HT1080 (cell line): ENCODE measurements at regions not wholly inside any gene's neighbourhood (a gene's known extent, or its start where the extent isn't known, plus 50 kb on each side); places are given as distances from the start of the nearest gene placed in this dataset. TPM values are rescaled to one million over a fixed set of nuclear protein-coding genes. Genes with fewer than 3 reads are reported as not detected.

ENCODE experiments used
- DNase-seq: peaks from one replicate; pipeline ENCODE4 v3.0.0-alpha.2; 2015; ENCODE audit warnings: low read depth
- small RNA-seq: library from RNA; depleted of rRNA; stranded (forward); fragments of <200 nt; gene quantifications from one replicate; pipeline ENCODE3, GENCODE V24; 2014

DNA sequence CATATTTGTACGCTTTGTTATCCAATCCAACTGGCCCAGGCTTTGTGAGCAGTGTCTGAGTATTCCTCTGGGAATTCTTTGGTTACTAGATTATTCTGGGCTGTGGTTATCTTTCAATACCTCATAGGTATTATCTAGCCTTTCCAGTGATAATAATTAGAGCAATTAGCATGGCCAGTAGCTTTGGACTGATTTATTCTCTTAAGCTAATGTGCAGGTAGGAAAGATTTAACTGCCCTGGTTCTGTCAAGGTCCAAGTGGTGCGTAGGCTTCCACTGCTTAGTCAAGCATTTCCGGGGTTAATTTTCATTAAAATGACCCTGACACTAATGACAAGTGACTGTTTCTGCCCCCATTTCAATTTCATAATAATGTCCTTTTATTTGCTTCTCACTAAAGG lies 54.2 kb upstream of the PMFBP1 start:
- DNase-seq, result no peak

DNA sequence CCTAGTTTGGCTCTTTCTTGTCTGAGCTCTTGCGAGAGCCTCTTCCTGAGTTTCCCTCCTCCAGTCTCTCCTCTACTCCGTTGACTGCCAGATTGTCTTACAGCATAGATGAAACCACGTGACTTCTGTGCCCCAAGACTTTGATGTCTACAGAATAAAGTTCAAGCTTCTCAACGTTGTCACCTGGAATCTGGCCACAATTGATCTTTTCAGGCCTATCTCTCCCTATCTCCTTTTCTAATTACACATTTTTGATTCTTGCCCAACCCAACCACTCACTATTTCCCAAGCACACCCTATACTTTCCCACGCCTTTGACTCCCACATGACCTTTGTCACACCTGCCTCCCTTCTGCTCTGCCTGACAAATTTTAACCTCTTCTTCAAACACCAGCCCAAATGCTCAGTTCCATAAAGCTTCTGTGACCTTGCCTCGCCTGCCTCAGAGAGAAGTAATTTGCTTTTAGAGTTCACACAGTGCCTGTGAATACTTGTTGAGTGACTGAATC lies 52.4 kb upstream of the PMFBP1 start:
- no peak for DNase-seq

DNA sequence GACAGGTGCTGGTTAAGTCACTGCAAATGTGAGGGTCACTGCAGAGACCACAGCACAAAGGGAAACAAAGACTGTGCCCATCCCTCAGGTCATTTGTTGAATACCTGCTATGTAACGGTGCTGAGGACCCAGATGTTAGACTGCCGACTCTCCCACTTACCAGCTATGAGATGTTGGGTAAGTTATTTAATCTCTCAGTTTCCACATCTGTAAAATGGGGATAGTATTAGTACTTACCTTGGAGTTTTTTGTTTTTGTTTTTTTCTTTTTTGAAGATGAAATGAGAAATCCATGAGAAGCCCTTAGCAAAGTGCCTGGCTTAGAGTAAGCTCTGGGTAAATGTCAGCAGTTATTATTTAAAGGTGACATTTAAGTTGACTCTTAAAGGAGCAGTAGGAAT lies 50.5 kb upstream of the PMFBP1 start:
- DNase-seq, result no peak

Small RNAs in the stretch of these regions (small RNA-seq; reads per million reads assigned to genes)
- gene RF00026 (not detected), gene RNU7-90P (not detected)
